ENCODE measurements at regions not wholly inside any gene's neighbourhood (a gene's known extent, or its start where the extent isn't known, plus 50 kb on each side); places are given as distances from the start of the nearest gene placed in this dataset.

GRCh38 chr20:39464238-39464637 is 502.1 kb downstream of the DHX35 start:
- peaks cover 0 to 3% of the 10 kb centered on the region in 2 donors for H3K27me3 Mint-ChIP-seq
- H3K9me3 Mint-ChIP-seq, result peaks cover 0 to 6% (median 1%) of the 10 kb centered on the region in 5 donors
- H3K27ac Mint-ChIP-seq, result no peak overlapping the region
- no peak overlapping the region for H3K4me3 ChIP-seq (ENCODE audit: low read length)
- H3K27ac ChIP-seq (ENCODE audit: low read depth, low read length), result no peak overlapping the region
- peaks cover 0 to 3% (median 0%) of the 10 kb centered on the region in 3 donors for H3K36me3 Mint-ChIP-seq
- no peak overlapping the region for H3K4me3 Mint-ChIP-seq
- ChIA-PET CTCF (no interaction called here), POLR2A (no interaction called here)
- H3K27me3 ChIP-seq (ENCODE audit: insufficient read depth, low read length, poor library complexity, severe bottlenecking), result no peaks in the 10 kb centered on the region
- H3K9me3 ChIP-seq (ENCODE audit: low read length), result no peaks in the 10 kb centered on the region
- H3K4me1 Mint-ChIP-seq, result no peaks in the 10 kb centered on the region
- no peaks in the 10 kb centered on the region for H3K36me3 ChIP-seq (ENCODE audit: insufficient read depth, low read length)
- H3K4me1 ChIP-seq (ENCODE audit: insufficient read depth, low read length), result no peaks in the 10 kb centered on the region
- no peak for DNase-seq

- DNase-seq, result no peak
- Histone ChIP-seq H3K4me1 (ENCODE audit: insufficient read depth, low read length) (no peaks in the 10 kb centered on the region), H3K4me3 (ENCODE audit: low read length) (no peak overlapping the region), H3K27me3 (ENCODE audit: insufficient read depth, low read length, poor library complexity, severe bottlenecking) (no peaks in the 10 kb centered on the region), H3K27ac (ENCODE audit: low read depth, low read length) (no peak overlapping the region), H3K36me3 (ENCODE audit: insufficient read depth, low read length) (no peaks in the 10 kb centered on the region), H3K9me3 (ENCODE audit: low read length) (no peaks in the 10 kb centered on the region)
- peaks cover 0 to 3% (median 2%) of the 10 kb centered on the region in 3 donors for H3K36me3 Mint-ChIP-seq
- ChIA-PET CTCF (no interaction called here), POLR2A (no interaction called here)
- peaks cover 0 to 3% of the 10 kb centered on the region in 2 donors for H3K27me3 Mint-ChIP-seq
- no peaks in the 10 kb centered on the region for H3K4me1 Mint-ChIP-seq
- H3K4me3 Mint-ChIP-seq, result no peak overlapping the region
- H3K27ac Mint-ChIP-seq, result no peak overlapping the region
- H3K9me3 Mint-ChIP-seq, result peaks cover 0 to 11% (median 3%) of the 10 kb centered on the region in 5 donors
Measured at GRCh38 chr20:39462416-39462945, 500.3 kb downstream of the DHX35 start.

DNA sequence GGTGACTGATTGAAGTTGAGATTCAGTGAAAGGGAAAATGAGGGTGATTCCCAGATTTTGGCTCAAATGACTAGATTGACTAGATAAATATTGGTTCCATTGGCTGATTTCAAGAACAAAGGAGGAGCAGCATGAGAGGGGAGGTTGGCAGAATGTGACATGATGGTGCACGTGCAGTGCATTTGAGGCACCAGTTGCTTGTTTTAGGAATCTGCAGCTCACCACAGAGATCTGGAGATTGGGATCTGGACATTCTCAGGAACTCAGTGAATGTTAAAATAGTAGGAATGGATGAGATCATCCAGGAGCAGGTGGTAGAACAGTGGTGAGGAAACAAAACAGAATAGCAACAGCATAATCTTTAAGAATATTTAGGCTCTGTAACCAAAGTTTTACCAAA is 496.3 kb downstream of the DHX35 start:
- no peak overlapping the region for H3K4me3 Mint-ChIP-seq
- no peak overlapping the region for H3K27ac Mint-ChIP-seq
- no peak overlapping the region for H3K27ac ChIP-seq (ENCODE audit: low read depth, low read length)
- ChIA-PET POLR2A (no interaction called here), CTCF (no interaction called here)
- H3K36me3 ChIP-seq (ENCODE audit: insufficient read depth, low read length), result no peaks in the 10 kb centered on the region
- no peaks in the 10 kb centered on the region for H3K9me3 ChIP-seq (ENCODE audit: low read length)
- no peak overlapping the region for H3K4me3 ChIP-seq (ENCODE audit: low read length)
- peaks cover 0 to 3% (median 2%) of the 10 kb centered on the region in 3 donors for H3K36me3 Mint-ChIP-seq
- peaks cover 0 to 14% (median 4%) of the 10 kb centered on the region in 5 donors for H3K9me3 Mint-ChIP-seq
- no peak for DNase-seq
- no peaks in the 10 kb centered on the region for H3K4me1 ChIP-seq (ENCODE audit: insufficient read depth, low read length)
- no peaks in the 10 kb centered on the region for H3K4me1 Mint-ChIP-seq
- H3K27me3 ChIP-seq (ENCODE audit: insufficient read depth, low read length, poor library complexity, severe bottlenecking), result no peaks in the 10 kb centered on the region
- H3K27me3 Mint-ChIP-seq, result peaks cover 0 to 2% of the 10 kb centered on the region in 2 donors

GRCh38 chr20:39453890-39454289 is 491.7 kb downstream of the DHX35 start:
- CTCF ChIA-PET, result no interaction called here
- H3K9me3 ChIP-seq (ENCODE audit: low read length), result no peaks in the 10 kb centered on the region
- no peak for DNase-seq
- no peak overlapping the region for H3K27ac Mint-ChIP-seq
- POLR2A ChIA-PET, result no interaction called here
- peaks cover 0 to 5% (median 1%) of the 10 kb centered on the region in 5 donors for H3K9me3 Mint-ChIP-seq
- no peak overlapping the region for H3K4me3 Mint-ChIP-seq
- peaks cover 0 to 2% (median 0%) of the 10 kb centered on the region in 3 donors for H3K36me3 Mint-ChIP-seq
- no peaks in the 10 kb centered on the region for H3K4me1 Mint-ChIP-seq
- H3K36me3 ChIP-seq (ENCODE audit: insufficient read depth, low read length), result no peaks in the 10 kb centered on the region
- H3K4me3 ChIP-seq (ENCODE audit: low read length), result no peak overlapping the region
- H3K27me3 ChIP-seq (ENCODE audit: insufficient read depth, low read length, poor library complexity, severe bottlenecking), result no peaks in the 10 kb centered on the region
- no peak overlapping the region for H3K27ac ChIP-seq (ENCODE audit: low read depth, low read length)
- peaks cover 0 to 2% of the 10 kb centered on the region in 2 donors for H3K27me3 Mint-ChIP-seq
- H3K4me1 ChIP-seq (ENCODE audit: insufficient read depth, low read length), result no peaks in the 10 kb centered on the region

DNA sequence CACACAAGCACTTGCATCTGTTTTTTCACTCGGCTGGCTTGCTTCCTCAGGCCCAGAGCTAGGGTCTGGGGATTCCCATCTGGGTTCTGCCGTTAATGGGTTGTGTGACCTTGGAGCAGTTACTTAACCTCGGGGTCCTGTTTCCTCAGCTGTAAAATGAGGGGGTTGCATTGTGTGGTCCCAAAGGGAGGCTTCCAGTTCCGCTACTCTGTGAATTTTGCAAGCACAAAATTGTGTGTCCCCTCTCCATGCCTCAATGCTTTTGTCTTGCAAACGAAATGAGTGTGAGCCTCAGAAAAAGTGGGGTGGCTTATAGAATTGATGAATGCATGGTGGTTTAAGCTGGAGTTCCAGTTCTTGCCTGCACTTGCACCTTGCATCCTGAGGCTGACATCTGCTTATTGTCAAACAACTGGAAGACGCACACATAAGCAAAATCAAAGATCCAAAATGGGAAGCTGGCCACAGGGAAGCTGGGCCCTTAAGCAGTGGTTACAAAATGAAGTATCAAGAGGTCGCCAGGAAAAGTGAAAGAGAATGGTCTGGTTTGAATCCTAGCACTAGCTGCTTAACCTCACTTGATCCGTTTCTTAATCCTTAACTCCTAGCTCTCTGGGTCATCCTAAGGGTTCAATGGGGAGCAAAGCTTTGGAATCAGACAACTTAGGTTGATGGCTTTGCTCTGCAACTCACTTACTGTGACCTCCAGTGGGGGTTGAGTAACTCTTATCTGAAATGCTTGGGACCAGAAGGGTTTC is 490.6 kb downstream of the DHX35 start:
- H3K4me3 ChIP-seq (ENCODE audit: low read length), result no peak overlapping the region
- CTCF ChIA-PET, result no interaction called here
- DNase-seq, result no peak
- Mint-ChIP-seq H3K27ac (no peak overlapping the region), H3K27me3 (peaks cover 0 to 2% of the 10 kb centered on the region in 2 donors), H3K36me3 (no peaks in the 10 kb centered on the region), H3K9me3 (peaks cover 0 to 4% (median 0%) of the 10 kb centered on the region in 5 donors), H3K4me1 (no peaks in the 10 kb centered on the region), H3K4me3 (no peak overlapping the region)
- H3K36me3 ChIP-seq (ENCODE audit: insufficient read depth, low read length), result no peaks in the 10 kb centered on the region
- POLR2A ChIA-PET, result no interaction called here
- no peaks in the 10 kb centered on the region for H3K4me1 ChIP-seq (ENCODE audit: insufficient read depth, low read length)
- no peaks in the 10 kb centered on the region for H3K27me3 ChIP-seq (ENCODE audit: insufficient read depth, low read length, poor library complexity, severe bottlenecking)
- H3K9me3 ChIP-seq (ENCODE audit: low read length), result no peaks in the 10 kb centered on the region
- no peak overlapping the region for H3K27ac ChIP-seq (ENCODE audit: low read depth, low read length)

GRCh38 chr20:39451386-39451785 is 489.2 kb downstream of the DHX35 start:
- Mint-ChIP-seq H3K27ac (no peak overlapping the region), H3K4me1 (no peaks in the 10 kb centered on the region), H3K27me3 (peaks cover 0 to 2% of the 10 kb centered on the region in 2 donors), H3K9me3 (peaks cover 0 to 4% (median 0%) of the 10 kb centered on the region in 5 donors), H3K36me3 (no peaks in the 10 kb centered on the region), H3K4me3 (no peak overlapping the region)
- ChIA-PET CTCF (no interaction called here), POLR2A (no interaction called here)
- Histone ChIP-seq H3K27ac (ENCODE audit: low read depth, low read length) (no peak overlapping the region), H3K36me3 (ENCODE audit: insufficient read depth, low read length) (no peaks in the 10 kb centered on the region), H3K27me3 (ENCODE audit: insufficient read depth, low read length, poor library complexity, severe bottlenecking) (no peaks in the 10 kb centered on the region), H3K4me1 (ENCODE audit: insufficient read depth, low read length) (no peaks in the 10 kb centered on the region), H3K4me3 (ENCODE audit: low read length) (no peak overlapping the region), H3K9me3 (ENCODE audit: low read length) (no peaks in the 10 kb centered on the region)
- DNase-seq, result no peak

DNA sequence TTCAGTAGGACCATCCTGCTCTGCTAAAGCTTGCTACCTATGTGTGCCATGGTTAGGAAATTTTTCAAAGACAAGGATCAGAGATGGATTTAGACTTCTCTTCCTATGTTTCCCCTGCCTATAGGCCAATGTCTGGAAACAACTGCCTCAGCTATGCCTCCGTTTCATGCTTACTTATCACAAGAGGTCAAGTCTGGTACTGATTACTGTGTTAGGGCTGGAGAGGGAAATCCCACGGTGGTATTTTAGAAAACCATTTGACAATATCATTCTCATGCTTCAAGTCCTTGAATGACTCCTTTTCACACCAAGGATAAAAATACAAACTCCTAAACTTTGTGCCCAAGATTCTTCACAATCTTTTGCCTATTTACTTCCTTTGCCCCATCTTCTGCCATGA is 484.3 kb downstream of the DHX35 start:
- Histone ChIP-seq H3K4me1 (ENCODE audit: insufficient read depth, low read length) (no peaks in the 10 kb centered on the region), H3K27ac (ENCODE audit: low read depth, low read length) (no peak overlapping the region), H3K36me3 (ENCODE audit: insufficient read depth, low read length) (no peaks in the 10 kb centered on the region), H3K27me3 (ENCODE audit: insufficient read depth, low read length, poor library complexity, severe bottlenecking) (no peaks in the 10 kb centered on the region), H3K4me3 (ENCODE audit: low read length) (no peak overlapping the region), H3K9me3 (ENCODE audit: low read length) (no peaks in the 10 kb centered on the region)
- H3K9me3 Mint-ChIP-seq, result no peaks in the 10 kb centered on the region
- POLR2A ChIA-PET, result no interaction called here
- no peak overlapping the region for H3K4me3 Mint-ChIP-seq
- H3K36me3 Mint-ChIP-seq, result no peaks in the 10 kb centered on the region
- no peak for DNase-seq
- CTCF ChIA-PET, result no interaction called here
- no peaks in the 10 kb centered on the region for H3K27me3 Mint-ChIP-seq
- H3K4me1 Mint-ChIP-seq, result no peaks in the 10 kb centered on the region
- H3K27ac Mint-ChIP-seq, result no peak overlapping the region

DNA sequence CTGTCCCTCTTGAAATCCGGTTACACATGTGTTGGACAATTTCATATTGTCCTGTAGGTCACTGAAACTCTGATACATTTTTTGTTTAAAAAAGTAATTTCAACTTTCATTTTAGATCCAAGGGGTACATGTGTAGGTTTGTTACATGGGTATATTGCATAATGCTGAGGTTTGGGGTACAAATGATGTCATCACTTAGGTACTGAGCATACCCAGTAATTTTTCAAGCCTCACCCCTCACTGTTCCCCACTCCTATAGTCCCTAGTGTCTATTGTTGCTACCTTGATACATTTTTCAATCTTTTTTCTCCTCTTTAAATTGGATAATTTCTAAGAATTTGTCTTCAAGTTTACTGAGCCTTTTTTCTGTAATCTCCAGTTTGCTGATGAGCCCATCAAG is 483.0 kb downstream of the DHX35 start:
- no peak overlapping the region for H3K27ac ChIP-seq (ENCODE audit: low read depth, low read length)
- H3K27me3 ChIP-seq (ENCODE audit: insufficient read depth, low read length, poor library complexity, severe bottlenecking), result no peaks in the 10 kb centered on the region
- H3K4me1 ChIP-seq (ENCODE audit: insufficient read depth, low read length), result no peaks in the 10 kb centered on the region
- no peak for DNase-seq
- Mint-ChIP-seq H3K27ac (no peak overlapping the region), H3K9me3 (no peaks in the 10 kb centered on the region), H3K36me3 (no peaks in the 10 kb centered on the region), H3K27me3 (no peaks in the 10 kb centered on the region), H3K4me1 (no peaks in the 10 kb centered on the region), H3K4me3 (no peak overlapping the region)
- H3K36me3 ChIP-seq (ENCODE audit: insufficient read depth, low read length), result no peaks in the 10 kb centered on the region
- POLR2A ChIA-PET, result no interaction called here
- no peak overlapping the region for H3K4me3 ChIP-seq (ENCODE audit: low read length)
- CTCF ChIA-PET, result no interaction called here
- H3K9me3 ChIP-seq (ENCODE audit: low read length), result no peaks in the 10 kb centered on the region
